Stomach (tissue), 4 donors: ENCODE measurements at regions not wholly inside any gene's neighbourhood (a gene's known extent, or its start where the extent isn't known, plus 50 kb on each side); places are given as distances from the start of the nearest gene placed in this dataset.

ENCODE experiments used
- EP300 ChIP-seq: sonication (generic); formaldehyde crosslinking; IDR thresholded peaks from one replicate; pipeline ENCODE4 v1.6.1; 2017; ENCODE audit warnings: antibody characterized with exemption
- POLR2A ChIP-seq, 4 donors: fragments of 450-650 bp; IDR thresholded peaks; one replicate each; pipeline ENCODE4 v1.6.1; 2016; ENCODE audit warnings: antibody characterized with exemption in 4 of 4, control low read depth in 2 of 4, mild to moderate bottlenecking in 1 of 4, moderate library complexity in 1 of 4
- TF ChIP-seq, protein P1 (sequence below), 7 experiments: fragments of 450-650 bp in 4 of 7; fragments of 200-600 bp in 3 of 7; sonication (generic) in 3 of 7; IDR thresholded peaks; one replicate each; pipeline ENCODE4 v1.5.1; 2016 to 2019; ENCODE audit warnings: antibody characterized with exemption in 7 of 7, control low read depth in 2 of 7, mild to moderate bottlenecking in 1 of 7

- TF ChIP-seq, protein P1, sequence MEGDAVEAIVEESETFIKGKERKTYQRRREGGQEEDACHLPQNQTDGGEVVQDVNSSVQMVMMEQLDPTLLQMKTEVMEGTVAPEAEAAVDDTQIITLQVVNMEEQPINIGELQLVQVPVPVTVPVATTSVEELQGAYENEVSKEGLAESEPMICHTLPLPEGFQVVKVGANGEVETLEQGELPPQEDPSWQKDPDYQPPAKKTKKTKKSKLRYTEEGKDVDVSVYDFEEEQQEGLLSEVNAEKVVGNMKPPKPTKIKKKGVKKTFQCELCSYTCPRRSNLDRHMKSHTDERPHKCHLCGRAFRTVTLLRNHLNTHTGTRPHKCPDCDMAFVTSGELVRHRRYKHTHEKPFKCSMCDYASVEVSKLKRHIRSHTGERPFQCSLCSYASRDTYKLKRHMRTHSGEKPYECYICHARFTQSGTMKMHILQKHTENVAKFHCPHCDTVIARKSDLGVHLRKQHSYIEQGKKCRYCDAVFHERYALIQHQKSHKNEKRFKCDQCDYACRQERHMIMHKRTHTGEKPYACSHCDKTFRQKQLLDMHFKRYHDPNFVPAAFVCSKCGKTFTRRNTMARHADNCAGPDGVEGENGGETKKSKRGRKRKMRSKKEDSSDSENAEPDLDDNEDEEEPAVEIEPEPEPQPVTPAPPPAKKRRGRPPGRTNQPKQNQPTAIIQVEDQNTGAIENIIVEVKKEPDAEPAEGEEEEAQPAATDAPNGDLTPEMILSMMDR (IDR thresholded peaks at IDR 0.05) = no peak
- TF ChIP-seq POLR2A (IDR thresholded peaks at IDR 0.05) (no peak), EP300 (no peak)
These were observed 144.6 kb upstream of the AFDN start for GRCh38 chr6:167682125-167682524.
